Posterior cingulate gyrus (tissue), 11 donors: ENCODE measurements at regions not wholly inside any gene's neighbourhood (a gene's known extent, or its start where the extent isn't known, plus 50 kb on each side); places are given as distances from the start of the nearest gene placed in this dataset.
A peak's percentile ranks its signal among the peaks of the same experiment; 100 is the strongest.

Experiments
- DNase-seq, 10 donors: peaks; one replicate each; pipeline versions ENCODE4 v3.0.0 to v3.0.0-alpha.2; 2020 to 2021; ENCODE audit warnings: mixed read lengths in 3 of 10
- intact Hi-C: fragments of 100-400 bp; cut with DNase I; formaldehyde crosslinking; loops from one replicate; pipeline ENCODE4 v1.15.1; 2023

DNA sequence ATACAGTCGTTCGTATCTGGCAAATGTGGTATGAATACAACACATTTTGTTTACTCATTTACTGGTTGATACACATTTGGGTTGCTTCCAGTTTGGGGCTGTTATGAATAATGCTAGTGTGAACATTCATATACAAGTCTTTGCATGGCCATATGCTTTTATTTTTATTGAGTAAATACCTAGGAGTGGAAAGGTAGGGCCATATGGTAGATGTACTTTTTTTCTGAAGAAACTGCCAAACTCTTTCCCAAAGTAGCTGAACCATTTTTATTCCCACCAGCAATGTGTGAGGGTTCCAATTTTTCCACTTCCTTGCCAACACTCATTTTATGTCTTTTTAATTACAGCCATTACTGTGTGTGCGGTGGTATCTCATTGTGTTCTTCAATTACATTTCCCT lies 496.2 kb upstream of the NRXN1 start:
- intact Hi-C loops, result no loop called here
- no peak for DNase-seq

DNA sequence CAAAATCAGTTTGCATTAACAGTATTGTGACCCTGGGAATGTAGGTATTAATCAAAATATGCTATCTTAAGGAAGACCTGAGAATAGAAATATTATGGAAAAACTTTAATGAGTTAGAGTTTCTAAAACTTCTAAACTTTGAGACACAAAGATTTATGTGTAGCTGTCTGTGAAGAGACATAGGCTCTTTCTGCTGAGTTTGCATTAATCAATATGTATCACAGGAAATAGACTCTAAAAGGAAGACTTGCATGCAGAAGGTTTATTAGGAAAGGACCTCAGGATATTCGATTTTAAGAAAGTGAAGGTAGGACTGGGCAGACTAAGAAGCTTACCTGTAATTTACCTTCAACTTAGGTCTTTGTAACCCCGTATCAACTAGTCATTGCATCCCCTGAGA lies 494.8 kb upstream of the NRXN1 start:
- intact Hi-C loops, result no loop called here
- DNase-seq, result no peak

DNA sequence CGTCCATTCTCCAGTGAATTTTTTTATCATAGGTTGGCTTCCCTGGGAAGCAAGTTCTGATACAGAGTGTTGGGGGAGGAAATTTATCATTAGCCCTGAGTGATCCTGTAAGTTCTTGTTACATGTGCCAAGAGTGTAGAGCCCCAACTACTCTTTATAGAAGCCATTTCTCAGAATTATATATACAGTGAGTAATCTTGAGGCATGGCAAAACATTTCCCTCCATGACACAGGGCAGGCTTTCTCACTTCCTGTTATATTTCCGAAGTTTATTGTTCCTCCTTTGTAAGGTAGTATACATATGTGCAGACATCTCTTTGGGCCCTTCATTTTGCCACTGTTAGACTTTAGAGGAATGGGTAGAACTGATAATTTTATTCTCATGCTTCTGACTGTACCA lies 484.7 kb upstream of the NRXN1 start:
- no peak for DNase-seq
- intact Hi-C loops, result no loop called here

DNA sequence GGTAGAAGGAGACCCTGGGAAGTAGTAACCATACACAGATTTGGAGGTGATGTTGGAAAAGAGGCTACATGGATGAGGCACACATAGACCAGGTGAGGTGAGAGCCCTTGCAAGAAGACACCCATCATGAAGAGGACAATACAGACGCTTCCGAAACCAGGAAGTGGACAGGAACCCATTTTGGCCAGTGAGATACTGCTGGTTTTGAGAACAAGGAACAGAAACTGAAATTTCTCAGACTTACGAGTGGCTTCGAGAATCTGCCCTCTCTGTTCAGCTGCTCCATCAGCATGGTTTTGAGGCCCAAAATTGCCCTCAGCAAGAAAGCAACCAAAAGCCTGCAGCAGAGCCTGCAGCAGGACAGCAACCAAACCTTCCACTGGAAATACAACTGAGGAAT lies 479.1 kb upstream of the NRXN1 start:
- intact Hi-C loops, result no loop called here
- DNase-seq, result peak in 1 of 10 donors; percentile 39

DNA sequence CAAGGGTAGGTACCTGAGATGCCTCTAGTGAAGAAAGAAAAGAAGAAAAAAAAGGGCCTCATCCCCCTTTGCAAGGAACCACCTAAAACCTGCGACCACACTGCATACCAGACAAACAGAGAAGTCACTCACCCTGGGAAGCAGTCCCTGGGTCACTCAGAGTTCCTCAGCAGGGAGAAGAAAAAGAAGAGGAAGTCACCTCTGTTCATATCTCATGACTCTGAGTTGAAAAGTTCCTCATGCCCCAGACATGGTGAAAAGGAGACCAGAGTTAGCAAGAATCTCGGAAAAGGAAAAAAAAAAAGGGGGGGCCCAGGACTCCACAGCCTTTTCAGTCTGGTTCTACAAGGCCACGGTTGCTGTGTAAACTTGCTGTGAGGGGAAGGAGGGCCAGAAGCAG lies 478.4 kb upstream of the NRXN1 start:
- intact Hi-C loops, result no loop called here
- DNase-seq, result no peak

DNA sequence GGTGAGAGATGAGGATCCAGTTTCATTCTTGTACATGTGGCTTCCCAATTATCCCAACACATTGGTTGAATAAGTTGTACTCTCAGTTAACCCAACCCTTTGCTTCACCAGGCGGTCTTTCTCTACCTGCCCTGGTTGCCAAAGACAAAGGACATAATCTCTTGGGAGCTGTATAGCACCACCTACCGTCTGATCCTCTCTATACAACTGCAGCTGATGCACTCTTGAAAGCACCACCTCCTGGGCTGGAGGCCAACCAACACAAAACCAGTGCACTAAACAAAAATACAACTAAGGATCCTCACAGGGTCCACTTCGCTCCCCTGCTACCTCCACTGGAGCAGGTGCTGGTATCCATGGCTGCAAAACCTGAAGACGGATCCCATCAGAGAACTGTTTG lies 473.6 kb upstream of the NRXN1 start:
- intact Hi-C loops, result no loop called here
- DNase-seq, result no peak

DNA sequence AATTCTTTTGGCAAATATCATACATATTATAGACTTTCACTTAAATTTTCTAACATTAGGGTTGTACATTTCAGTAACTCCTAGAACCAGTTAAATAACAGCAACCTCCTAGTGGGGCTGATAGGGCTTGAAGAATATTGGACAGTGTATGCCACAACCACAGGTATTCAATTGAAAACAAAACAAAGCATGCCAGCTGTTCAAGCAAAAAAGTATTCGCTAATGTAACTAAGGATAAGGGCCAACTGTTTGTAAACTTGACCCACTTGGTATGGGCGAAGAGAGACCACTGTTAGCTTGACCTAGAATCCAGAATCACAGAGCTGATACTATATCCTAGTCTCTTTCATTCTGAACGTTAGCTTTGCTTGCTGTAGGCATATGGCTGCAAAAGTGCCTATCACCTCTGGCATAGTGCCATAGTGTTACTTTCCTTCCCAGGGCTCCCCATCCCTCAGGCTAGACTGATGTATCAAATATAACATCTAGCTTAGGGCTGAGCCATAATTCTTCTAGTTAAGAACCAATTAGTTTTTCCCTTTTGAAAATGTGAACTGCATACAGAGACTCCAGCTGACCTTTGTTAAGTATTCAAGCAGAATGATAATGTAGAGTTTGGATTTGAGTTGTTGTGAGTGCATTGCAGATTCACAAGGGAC lies 458.8 kb upstream of the NRXN1 start:
- DNase-seq, result no peak
- intact Hi-C loops, result no loop called here

DNA sequence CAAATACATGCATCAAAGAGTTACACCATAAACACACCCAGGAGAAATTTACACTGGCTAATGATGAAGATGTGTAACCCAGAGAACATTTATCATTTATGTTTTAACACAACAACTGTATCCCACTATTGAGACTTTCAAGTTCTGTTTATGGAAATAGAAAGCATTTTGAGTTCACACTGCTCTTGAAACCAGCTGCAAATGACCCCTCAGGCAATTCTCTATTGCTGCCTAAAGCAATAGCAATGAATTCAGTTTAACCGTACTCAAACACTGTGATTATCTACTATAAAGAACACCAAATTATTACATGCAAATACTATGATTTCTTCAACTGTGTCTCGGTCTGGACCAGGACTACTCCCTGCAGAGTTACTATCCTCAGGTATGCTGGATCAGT lies 452.7 kb upstream of the NRXN1 start:
- intact Hi-C loops, result no loop called here
- no peak for DNase-seq

DNA sequence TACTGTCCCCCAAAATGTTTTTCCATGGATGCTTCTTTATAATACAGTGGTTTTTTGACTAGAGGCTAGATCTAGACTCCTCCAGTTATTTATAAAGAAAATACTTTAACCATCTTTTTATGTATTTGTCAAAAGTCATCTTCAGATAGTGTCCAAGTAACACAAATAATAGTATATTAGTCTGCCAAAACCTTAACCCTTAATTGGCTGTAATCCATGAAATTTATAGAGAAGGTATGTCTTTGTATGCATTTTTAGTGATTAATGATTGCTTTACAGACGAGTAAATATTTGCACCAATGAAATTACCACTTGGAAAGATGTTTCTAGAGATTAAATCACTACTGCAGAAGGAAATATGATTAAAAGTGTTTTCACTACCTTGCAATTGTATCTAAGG lies 451.8 kb upstream of the NRXN1 start:
- intact Hi-C loops, result no loop called here
- no peak for DNase-seq

DNA sequence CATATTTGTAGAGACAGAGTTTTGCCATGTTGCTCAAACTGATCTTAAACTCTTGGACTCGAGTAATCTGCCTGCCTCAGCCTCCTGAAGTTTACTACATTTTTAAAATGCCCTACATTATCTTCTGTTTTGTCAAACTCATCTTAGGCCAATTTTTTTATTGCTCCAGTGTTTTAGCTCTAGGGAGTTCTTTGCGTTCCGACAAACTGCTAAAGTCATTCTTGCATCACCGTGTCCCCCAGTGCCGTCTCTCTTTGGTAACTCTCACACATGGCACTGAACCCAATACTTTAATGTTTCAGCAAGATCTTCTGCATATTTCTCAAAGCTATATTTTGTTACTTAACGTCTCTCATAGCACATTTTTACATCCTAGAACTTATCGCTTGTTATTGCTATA lies 440.9 kb upstream of the NRXN1 start:
- intact Hi-C loops, result no loop called here
- DNase-seq, result no peak

DNA sequence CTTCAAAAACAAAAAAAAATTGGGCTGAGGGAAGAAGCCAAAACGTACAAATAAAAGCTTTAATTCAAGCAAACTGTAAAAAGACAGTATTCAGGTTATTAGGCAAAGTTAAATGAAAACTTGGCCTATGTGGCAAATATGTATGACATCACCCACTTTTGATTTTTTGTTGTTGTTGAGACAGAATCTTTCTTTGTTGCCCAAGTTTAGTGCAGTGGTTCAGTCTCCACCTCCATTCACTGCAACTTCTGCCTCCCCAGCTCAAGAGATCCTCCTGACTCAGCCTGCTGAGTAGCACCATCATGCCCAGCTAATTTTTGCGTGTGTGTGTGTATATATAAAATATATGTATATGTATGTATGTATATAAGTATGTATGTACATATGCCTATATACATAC lies 440.4 kb upstream of the NRXN1 start:
- no peak for DNase-seq
- intact Hi-C loops, result no loop called here

DNA sequence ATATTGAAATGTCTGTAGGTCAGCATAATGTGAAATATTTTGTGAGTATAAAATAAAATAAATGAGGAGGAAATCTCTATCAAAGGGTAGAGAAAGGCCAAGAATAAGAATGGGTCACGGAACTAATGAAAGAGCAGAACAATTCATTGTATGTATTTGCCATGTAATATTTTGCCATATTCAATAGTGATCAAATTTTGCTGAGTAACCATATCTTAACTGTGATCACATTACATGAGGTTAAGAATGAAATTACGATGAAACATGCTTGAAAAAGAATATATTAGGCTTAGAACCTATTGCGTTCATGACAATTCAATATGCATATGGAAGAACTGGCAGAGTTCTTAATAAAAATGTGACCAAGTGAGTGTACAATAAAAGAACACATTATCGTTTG lies 437.2 kb upstream of the NRXN1 start:
- DNase-seq, result no peak
- intact Hi-C loops, result no loop called here

DNA sequence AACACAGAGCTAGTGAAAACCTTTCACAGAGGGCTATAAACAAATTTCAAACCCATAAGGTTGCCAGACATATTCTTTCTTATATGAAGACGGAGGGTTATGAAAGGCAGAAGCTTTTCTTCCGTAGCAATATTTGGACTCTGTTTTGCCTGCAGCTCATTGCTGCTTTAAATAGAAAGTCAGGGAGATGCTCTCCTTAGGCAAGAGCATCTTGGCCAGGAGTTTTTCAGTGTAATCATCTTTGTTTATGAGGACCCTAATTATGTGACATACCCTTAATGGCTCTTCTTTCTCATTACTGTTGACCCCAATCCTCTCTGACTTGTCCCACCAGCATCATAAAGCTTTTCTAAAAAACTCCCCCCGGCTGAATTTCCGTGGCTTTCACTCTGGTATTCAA lies 433.4 kb upstream of the NRXN1 start:
- intact Hi-C loops, result no loop called here
- DNase-seq, result no peak

DNA sequence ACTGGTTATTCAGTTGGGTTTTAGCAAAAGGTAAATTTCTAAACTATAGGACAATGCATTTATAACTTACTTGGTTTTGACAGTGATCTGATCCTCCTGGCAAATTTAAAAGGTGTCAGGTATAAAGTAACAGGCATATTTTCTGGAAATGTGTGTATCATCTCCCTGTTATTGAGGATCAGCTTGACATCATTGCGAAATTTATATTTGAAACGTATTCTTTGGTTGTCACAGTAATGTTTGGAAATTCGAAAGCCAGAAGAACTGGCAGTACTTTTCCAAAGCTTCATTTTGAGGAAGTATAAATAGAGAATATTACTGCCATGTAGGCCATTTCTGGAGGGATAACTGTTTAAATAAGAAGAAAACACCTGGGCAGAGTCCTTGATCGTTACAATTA lies 422.2 kb upstream of the NRXN1 start:
- intact Hi-C loops, result no loop called here
- no peak for DNase-seq

DNA sequence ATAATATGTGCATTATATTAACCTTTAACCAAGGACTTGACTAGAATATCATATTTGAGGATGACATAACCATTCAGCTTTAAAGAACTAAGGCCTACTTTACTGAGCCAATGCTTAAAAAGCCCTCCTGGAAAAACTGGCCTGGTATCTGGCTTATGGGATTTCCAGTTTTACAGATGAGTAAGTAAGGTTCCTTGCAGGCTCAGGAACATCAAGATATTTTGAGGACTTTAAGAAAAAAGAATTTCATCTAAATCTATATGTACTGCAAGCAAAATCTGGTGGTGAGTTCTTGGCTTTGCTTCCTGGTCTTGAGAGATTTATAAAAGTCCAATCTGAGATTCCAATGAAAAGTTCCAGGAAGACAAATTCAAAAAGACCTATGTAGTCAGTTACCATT lies 417.0 kb upstream of the NRXN1 start:
- intact Hi-C loops, result no loop called here
- DNase-seq, result no peak

DNA sequence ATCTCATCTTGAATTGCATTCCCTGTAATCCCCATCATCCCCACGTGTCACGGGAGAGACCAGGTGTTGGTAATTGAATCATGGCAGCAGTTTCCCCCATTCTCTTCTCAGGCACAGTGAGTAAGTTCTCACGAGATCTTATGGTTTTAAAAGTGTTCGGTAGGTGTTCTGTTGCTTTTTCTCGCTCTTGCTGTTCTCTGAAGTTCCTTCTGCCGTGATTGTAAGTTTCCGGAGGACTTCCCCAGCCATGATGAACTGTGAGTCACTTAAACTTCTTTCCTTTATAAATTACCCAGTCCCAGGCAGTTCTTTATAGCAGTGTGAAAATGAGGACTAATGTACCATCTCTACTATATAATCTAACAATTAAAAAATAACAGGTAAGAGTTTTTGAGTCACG lies 409.9 kb upstream of the NRXN1 start:
- intact Hi-C loops, result no loop called here
- no peak for DNase-seq

DNA sequence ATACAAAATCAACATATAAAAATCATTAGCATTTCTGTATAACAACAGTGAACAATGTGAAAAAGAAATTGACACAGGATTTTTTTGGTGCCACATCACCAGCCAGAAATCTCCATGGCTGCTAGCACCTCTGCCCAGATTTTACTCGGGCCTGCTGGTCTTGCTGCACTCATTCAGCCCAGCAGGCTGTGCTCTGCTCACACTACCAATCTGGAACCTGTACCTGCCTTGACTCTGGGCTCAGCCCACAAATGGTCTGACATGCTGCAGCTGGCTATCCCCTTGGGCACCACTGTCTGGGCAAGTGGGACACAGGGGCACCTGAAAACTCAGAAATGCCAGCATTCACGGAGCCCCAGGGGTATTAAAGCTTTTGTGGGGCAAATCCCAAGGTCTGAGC lies 392.5 kb upstream of the NRXN1 start:
- DNase-seq, result peak in 2 of 10 donors; percentile 33 to 59
- intact Hi-C loops, result no loop called here

DNA sequence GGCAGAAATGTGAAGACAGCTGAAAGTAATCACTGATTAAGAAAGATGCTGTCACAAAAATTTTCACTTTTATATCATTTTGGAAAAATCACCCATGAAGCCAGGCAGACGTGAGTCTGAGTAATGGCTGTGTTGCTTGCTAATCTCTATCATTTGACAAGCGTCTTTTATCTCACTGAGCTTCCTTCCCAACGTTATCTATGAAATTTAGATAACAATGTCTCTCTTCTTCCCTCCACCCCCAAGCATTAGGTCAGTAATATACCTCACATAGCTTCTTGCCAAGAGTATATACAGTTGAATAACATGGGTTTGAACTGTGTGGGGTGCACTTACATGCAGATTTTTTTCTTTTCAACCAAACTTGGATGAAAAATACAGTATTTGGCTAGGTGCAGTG lies 388.6 kb upstream of the NRXN1 start:
- intact Hi-C loops, result no loop called here
- no peak for DNase-seq

DNA sequence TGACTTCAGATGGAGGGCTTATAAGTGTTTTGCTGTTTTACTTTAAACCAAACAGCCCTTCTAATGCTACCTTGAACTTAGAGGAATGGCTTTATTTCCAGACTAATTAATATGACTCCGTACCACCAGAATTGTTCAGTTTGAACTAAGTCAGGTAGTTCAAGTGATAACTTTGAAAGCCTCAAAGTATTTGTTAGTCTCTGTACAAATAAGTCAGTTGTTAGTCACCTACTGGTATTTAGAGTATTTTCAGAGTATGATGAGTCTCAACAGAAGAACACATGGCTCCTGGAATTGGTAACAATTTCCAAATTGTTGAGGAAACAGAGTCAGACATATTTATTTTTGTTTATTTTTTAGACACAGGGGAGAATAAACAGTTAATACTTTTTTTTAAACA lies 381.8 kb upstream of the NRXN1 start:
- intact Hi-C loops, result no loop called here
- DNase-seq, result no peak

DNA sequence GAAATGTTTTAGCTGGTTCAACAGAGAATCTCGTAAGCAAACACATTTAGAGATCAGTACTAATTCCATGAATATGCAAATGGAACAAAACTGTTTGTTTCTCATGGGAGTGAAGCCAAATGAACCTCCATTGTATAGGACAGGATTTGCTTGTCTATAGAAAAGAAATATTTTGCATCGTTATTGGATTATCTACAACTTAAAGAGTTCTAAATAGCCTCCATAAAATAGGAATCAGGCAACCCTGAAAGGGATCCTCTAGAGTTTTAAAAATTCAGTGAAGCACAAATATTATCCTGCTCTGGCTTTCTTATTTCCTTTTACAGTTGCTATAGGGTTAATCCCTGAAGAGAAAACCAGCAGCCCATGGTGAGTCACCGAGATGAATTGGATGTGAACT lies 378.4 kb upstream of the NRXN1 start:
- no peak for DNase-seq
- intact Hi-C loops, result no loop called here

DNA sequence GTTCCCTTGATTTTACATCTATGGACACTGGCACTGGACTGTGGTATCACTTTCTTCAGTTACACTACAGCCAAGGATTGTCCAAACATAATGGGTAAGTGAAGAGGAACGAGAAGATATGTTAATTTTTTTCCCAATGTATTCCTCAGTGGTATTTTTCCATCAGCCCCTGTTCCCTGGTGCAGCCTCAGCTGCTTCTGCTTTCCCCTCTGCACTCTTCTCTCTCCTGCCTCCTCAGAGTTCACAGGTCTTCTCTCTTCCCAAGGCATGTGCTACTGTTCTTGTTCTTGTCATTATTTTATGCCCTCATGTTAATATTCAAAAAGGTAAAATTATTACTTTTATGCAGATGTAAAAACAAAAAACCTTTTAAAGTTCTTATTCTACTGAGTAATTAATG lies 378.0 kb upstream of the NRXN1 start:
- DNase-seq, result no peak

DNA sequence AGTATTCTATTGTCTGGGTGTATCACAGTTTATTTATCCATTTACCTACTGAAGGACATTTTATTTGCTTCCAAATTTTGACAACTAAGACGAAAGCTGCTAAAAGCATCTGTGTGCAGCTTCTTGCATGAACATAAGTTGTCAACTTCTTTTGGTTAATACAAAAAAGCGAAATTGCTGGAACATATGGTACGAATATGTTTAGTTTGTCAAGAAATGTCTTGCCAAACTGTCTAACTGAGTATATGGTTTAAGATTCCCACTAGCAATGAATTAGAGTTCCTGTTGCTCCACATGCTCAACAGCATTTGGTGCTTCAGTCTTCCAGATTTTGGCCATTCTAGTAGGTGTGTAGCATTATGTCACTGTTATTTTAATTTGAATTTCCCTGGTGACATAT lies 372.3 kb upstream of the NRXN1 start:
- intact Hi-C loops, result no loop called here
- DNase-seq, result no peak

More for the DNA sequence above, 378.0 kb upstream of the NRXN1 start:
- intact Hi-C loops, result no loop called here

DNA sequence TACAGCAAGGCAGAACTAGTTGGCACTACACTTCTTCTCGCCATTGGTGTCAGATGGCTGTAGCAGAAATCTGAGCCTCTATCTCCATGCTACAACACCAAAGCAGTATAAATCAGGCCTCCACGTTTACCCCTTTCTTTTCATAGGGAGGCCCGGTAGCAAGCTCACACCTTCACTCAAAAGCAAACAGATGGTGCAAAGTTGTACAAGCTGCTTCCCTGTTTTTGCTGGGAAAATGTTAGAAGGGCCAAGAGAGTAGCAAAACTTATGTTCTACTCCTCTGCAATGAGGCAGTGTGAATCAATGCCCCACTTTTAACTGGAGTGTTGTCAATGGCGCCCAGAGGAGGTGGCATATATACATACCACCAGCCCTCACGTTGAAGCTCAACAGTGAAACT lies 369.6 kb upstream of the NRXN1 start:
- peak in 1 of 10 donors; percentile 25 for DNase-seq
- intact Hi-C loops, result no loop called here
